Endodermal cell (in vitro differentiated cells): ENCODE measurements at regions not wholly inside any gene's neighbourhood (a gene's known extent, or its start where the extent isn't known, plus 50 kb on each side); places are given as distances from the start of the nearest gene placed in this dataset.
"Not testable (repeated sequence)": the region's sequence is repeated elsewhere in the genome, so short reads cannot be mapped to it uniquely, and the experiment has no call there.

Experiments
- DNase-seq: peaks from one replicate; pipeline ENCODE4 v3.0.0-alpha.2; 2017
- H3K27ac ChIP-seq: 2 replicates; pipeline ENCODE4 v1.5.1; 2013; ENCODE audit warnings: mild to moderate bottlenecking, low read depth, low read length, moderate library complexity
- H3K27me3 ChIP-seq: 2 replicates; pipeline ENCODE4 v1.6.1; 2013; ENCODE audit warnings: mild to moderate bottlenecking, low read length, moderate library complexity; ENCODE audit not compliant: insufficient read depth, control insufficient read depth, poor library complexity, severe bottlenecking
- H3K36me3 ChIP-seq: 2 replicates; pipeline ENCODE4 v1.7.0; 2013; ENCODE audit warnings: mild to moderate bottlenecking, low read length, moderate library complexity; ENCODE audit not compliant: control insufficient read depth, insufficient read depth
- H3K4me1 ChIP-seq: one replicate; pipeline ENCODE4 v1.7.0; 2013; ENCODE audit warnings: low read length; ENCODE audit not compliant: control insufficient read depth, insufficient read depth
- H3K4me3 ChIP-seq: 2 replicates; pipeline ENCODE4 v1.5.1; 2013; ENCODE audit warnings: mild to moderate bottlenecking, low read length, moderate library complexity
- H3K9ac ChIP-seq: 2 replicates; pipeline ENCODE4 v1.6.1; 2013; ENCODE audit warnings: mild to moderate bottlenecking, low read length, moderate library complexity; ENCODE audit not compliant: poor library complexity, severe bottlenecking; ENCODE audit errors: extremely low read depth
- H3K9me3 ChIP-seq: 2 replicates; pipeline ENCODE4 v1.6.1; 2013; ENCODE audit warnings: mild to moderate bottlenecking, low read length, moderate library complexity; ENCODE audit not compliant: control insufficient read depth
- H3K27ac Mint-ChIP-seq: 2 replicates; pipeline ENCODE4 v1.8.0; 2020; ENCODE audit warnings: mixed read lengths
- H3K27me3 Mint-ChIP-seq: 2 replicates; pipeline ENCODE4 v1.8.0; 2021; ENCODE audit warnings: mild to moderate bottlenecking, mixed read lengths; ENCODE audit not compliant: insufficient read depth
- H3K36me3 Mint-ChIP-seq: 2 replicates; pipeline ENCODE4 v1.8.0; 2020; ENCODE audit warnings: low read depth, mixed read lengths
- H3K4me1 Mint-ChIP-seq: 2 replicates; pipeline ENCODE4 v1.8.0; 2020; ENCODE audit warnings: mixed read lengths
- H3K4me3 Mint-ChIP-seq: 2 replicates; pipeline ENCODE4 v1.8.0; 2020; ENCODE audit warnings: mild to moderate bottlenecking, moderate library complexity, mixed read lengths
- H3K9me3 Mint-ChIP-seq: 2 replicates; pipeline ENCODE4 v1.8.0; 2020; ENCODE audit warnings: mild to moderate bottlenecking, mixed read lengths
- WGBS, 2 experiments: methylation state at CpG; one replicate each; pipeline versions ENCODE4 v1.1.5 to v1.1.7; 2013; ENCODE audit warnings: missing lambda C conversion rate in 2 of 2, mixed read lengths in 1 of 2; ENCODE audit not compliant: insufficient coverage in 1 of 2, insufficient read length in 1 of 2; 5-methylcytosine and 5-hydroxymethylcytosine counted together
- TF ChIP-seq, protein P1 (sequence below): fragments of 200-600 bp; sonication (generic); conservative IDR thresholded peaks from 2 replicates; pipeline ENCODE4 v1.5.0; 2021; ENCODE audit warnings: antibody characterized with exemption, mild to moderate bottlenecking

DNA sequence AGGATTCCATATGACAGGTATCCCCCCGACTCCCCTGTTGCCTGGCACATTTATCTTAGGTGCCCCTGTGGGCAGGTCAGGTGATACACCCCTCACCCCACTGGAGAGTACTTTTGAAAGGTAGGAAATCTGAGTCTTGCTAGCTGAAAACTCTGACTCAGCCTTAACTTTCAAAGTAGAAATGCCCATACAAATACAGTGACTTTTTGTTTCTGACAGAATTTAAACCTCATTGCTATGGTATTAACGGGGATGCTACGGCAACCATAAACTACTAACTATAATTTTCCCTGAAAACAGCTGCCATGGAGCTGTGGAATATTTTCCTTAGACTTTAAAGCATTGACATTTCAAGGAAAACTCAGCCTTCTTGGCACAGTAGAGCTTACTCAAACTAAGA is 536.0 kb downstream of the RFPL4B start:
- Mint-ChIP-seq H3K9me3 (no peaks in the 10 kb centered on the region), H3K27ac (no peak overlapping the region), H3K4me1 (peaks cover 11% of the 10 kb centered on the region), H3K4me3 (no peak overlapping the region), H3K36me3 (no peaks in the 10 kb centered on the region), H3K27me3 (no peaks in the 10 kb centered on the region)
- TF ChIP-seq, protein P1, sequence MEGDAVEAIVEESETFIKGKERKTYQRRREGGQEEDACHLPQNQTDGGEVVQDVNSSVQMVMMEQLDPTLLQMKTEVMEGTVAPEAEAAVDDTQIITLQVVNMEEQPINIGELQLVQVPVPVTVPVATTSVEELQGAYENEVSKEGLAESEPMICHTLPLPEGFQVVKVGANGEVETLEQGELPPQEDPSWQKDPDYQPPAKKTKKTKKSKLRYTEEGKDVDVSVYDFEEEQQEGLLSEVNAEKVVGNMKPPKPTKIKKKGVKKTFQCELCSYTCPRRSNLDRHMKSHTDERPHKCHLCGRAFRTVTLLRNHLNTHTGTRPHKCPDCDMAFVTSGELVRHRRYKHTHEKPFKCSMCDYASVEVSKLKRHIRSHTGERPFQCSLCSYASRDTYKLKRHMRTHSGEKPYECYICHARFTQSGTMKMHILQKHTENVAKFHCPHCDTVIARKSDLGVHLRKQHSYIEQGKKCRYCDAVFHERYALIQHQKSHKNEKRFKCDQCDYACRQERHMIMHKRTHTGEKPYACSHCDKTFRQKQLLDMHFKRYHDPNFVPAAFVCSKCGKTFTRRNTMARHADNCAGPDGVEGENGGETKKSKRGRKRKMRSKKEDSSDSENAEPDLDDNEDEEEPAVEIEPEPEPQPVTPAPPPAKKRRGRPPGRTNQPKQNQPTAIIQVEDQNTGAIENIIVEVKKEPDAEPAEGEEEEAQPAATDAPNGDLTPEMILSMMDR: no peak
- H3K27me3 ChIP-seq: no peaks in the 10 kb centered on the region
- H3K9ac ChIP-seq: no peak overlapping the region
- H3K9me3 ChIP-seq: no peaks in the 10 kb centered on the region
- WGBS, 2 experiments: 94% methylated on average over 3 of the region's 3 CpGs; no CpG with 5 or more reads in 1 of the 2 experiments
- H3K4me3 ChIP-seq: no peak overlapping the region
- no peaks in the 10 kb centered on the region for H3K36me3 ChIP-seq
- H3K4me1 ChIP-seq: no peaks in the 10 kb centered on the region
- no peak overlapping the region for H3K27ac ChIP-seq
- no peak for DNase-seq

DNA sequence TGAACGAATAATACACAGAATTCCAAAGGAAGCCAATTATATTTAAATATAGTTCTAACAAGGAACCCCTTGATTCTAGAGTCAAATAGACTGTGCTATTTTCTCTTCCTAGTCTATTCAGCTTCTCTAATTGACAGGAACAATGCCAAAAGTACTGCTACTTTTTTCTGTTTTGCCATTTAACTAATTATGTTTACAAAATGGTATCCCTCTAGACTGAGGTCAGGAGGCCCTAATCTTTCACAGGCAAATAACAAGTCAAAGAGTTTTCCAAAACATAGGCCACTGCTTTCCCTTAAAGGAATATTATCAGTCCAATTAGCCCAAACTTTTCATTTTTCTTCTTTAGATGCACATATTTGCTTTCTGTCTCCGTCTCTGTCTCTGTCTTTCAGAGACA is 539.3 kb downstream of the RFPL4B start:
- 75 to 92% methylated on average over 2 of the region's 2 CpGs for WGBS, 2 experiments
- H3K9ac ChIP-seq: no peak overlapping the region
- no peaks in the 10 kb centered on the region for H3K9me3 Mint-ChIP-seq

DNA sequence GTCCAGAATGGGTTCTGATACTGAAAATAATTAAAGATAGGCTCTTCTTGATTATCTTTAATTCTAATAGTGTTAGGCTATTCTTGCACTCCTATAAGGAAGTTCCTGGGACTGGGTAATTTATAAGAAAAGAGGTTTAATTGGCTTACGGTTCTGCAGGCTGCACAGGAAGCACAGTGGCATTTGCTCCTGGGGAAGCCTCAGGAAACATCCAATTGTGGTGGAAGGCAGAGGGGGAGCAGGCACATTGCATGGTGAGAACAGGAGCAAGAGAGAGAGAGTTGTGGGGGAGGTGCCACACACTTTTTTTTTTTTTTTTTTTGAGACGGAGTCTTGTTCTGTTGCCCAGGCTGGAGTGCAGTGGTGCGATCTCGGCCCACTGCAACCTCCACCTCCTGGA is 540.3 kb downstream of the RFPL4B start:
- not testable (repeated sequence) for H3K27me3 Mint-ChIP-seq, H3K27ac ChIP-seq, H3K4me1 Mint-ChIP-seq, H3K27me3 ChIP-seq, H3K36me3 ChIP-seq, DNase-seq, H3K4me3 ChIP-seq, H3K4me3 Mint-ChIP-seq, H3K27ac Mint-ChIP-seq, H3K36me3 Mint-ChIP-seq, H3K9me3 ChIP-seq, H3K9ac ChIP-seq, H3K9me3 Mint-ChIP-seq, H3K4me1 ChIP-seq
- WGBS, 2 experiments: 89 to 100% methylated on average over 1 to 4 of the region's 4 CpGs

More for the DNA sequence above, 539.3 kb downstream of the RFPL4B start:
- Mint-ChIP-seq H3K27me3 (no peaks in the 10 kb centered on the region), H3K4me1 (peaks cover 2% of the 10 kb centered on the region), H3K27ac (no peak overlapping the region), H3K4me3 (no peak overlapping the region), H3K36me3 (no peaks in the 10 kb centered on the region)
- Histone ChIP-seq H3K27me3 (no peaks in the 10 kb centered on the region), H3K4me3 (no peak overlapping the region), H3K4me1 (no peaks in the 10 kb centered on the region), H3K36me3 (no peaks in the 10 kb centered on the region), H3K27ac (no peak overlapping the region), H3K9me3 (no peaks in the 10 kb centered on the region)
- DNase-seq: no peak
- TF ChIP-seq, protein P1: no peak

DNA sequence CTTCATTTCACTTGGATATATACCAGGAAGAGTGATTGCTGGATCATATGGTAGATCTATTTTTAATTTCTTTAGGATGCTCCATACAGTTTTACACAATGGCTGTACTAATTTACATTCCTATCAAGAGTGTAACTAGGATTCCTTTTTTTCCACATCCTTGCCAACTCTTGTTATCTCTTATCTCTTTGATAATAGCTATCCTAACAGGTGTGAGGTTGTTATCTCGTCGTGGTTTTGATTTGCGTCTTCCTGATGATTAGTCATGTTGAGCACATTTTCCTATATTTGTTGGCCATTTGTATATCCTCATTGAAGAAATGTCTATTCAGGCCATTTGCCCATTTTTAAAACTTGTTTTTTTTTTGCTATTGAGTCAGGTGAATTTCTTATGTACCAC is 552.4 kb downstream of the RFPL4B start:
- Histone ChIP-seq H3K9ac (no peak overlapping the region), H3K4me1 (no peaks in the 10 kb centered on the region), H3K27ac (no peak overlapping the region), H3K9me3 (peaks cover 18% of the 10 kb centered on the region), H3K27me3 (no peaks in the 10 kb centered on the region), H3K4me3 (no peak overlapping the region), H3K36me3 (no peaks in the 10 kb centered on the region)
- TF ChIP-seq, protein P1: no peak
- Mint-ChIP-seq H3K4me1 (peaks cover 17% of the 10 kb centered on the region), H3K27ac (no peak overlapping the region), H3K9me3 (peaks cover 12% of the 10 kb centered on the region), H3K36me3 (peaks cover 19% of the 10 kb centered on the region), H3K27me3 (no peaks in the 10 kb centered on the region), H3K4me3 (no peak overlapping the region)
- no peak for DNase-seq
- 57% methylated on average over 3 of the region's 3 CpGs; no CpG with 5 or more reads in 1 of the 2 experiments for WGBS, 2 experiments
